GOT3 (cell line): ENCODE measurements at regions not wholly inside any gene's neighbourhood (a gene's known extent, or its start where the extent isn't known, plus 50 kb on each side); places are given as distances from the start of the nearest gene placed in this dataset.
"Not testable (repeated sequence)": the region's sequence is repeated elsewhere in the genome, so short reads cannot be mapped to it uniquely, and the experiment has no call there.

Experiments used
- DNase-seq: peaks from one replicate; lab custom pipeline; 2025; ENCODE audit warnings: mixed read lengths; lab: John Stamatoyannopoulos, UW

GRCh38 chr5:82425591-82425990 lies 147.4 kb upstream of the RPS23 start:
- DNase-seq = no peak

DNA sequence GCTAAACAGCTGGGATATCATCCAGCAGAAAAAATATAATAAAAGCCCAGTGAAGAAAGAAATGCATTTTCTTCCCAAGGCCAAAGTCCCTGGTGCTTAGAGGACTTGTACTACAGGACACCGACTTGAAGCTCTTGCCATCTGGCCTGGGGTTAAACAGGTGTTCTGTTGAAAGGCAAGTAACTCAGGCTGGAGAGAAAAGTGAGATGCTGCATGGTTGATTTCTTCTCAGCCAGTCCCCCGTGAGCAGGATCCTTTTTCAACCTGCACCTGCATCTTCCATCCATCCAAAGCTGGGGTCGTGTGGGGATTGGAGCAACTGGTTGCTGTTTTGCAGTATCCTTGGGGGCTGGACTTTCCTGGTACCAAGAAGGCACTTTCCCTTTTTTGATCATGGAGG lies 146.1 kb upstream of the RPS23 start:
- DNase-seq = no peak

- DNase-seq = no peak
Observed at GRCh38 chr5:82422751-82423181, 144.6 kb upstream of the RPS23 start.

DNA sequence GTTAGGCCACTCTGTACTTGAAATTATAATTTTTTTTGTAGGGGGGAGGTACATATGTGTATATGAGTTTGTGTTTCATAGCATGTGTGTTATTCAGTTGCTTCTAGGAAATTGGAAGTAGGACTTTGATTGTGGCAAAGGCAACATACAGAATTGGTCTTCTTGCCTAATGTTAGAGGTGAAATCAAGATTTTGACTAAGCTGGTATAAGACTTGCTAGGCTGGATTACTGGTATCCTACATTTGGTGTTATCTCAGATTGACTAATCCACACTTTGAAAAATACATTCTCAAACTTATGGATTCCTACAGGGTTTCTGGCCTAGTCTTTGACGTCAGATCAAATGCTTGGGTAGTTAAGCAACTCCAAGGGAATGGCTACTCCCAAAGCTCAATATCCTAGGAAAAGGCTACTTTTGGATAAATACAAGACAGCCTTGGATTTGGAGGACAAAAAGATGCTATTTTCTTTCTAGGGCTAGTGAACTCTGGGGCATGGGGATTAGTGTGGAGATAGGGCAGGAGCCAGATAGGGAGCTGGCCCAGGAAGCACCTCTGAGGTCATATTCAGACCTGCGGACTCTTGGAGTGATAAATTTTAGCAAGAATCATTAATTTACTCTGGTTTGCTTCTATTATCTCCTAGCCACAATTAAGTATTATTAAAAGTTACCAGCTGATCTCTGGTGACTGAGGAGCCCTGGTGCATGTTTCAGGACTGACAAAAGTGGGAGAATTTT lies 144.0 kb upstream of the RPS23 start:
- DNase-seq = no peak

GRCh38 chr5:82421119-82421518 lies 143.0 kb upstream of the RPS23 start:
- DNase-seq = no peak

DNA sequence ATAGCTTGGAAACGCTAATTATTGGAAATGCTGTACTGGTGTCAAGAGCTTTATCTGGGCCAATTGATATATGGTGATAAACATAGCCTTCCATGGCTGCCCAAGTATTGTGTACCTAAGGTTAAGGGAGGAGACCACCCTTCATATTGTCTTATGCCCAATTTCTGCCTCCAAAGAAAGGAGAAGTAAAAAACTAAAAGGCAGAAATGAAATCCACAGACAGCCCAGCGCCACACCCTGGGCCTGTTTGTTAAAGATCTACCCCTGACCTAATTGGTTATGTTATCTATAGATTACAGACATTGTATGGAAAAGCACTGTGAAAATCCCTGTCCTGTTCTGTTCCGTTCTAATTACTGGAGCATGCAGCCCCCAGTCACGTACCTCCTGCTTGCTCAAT lies 142.4 kb upstream of the RPS23 start:
- DNase-seq = not testable (repeated sequence)

- DNase-seq = no peak
Observed at GRCh38 chr5:82419559-82420332, 141.6 kb upstream of the RPS23 start.

GRCh38 chr5:82418608-82418950 lies 140.4 kb upstream of the RPS23 start:
- no peak for DNase-seq

GRCh38 chr5:82417776-82418607 lies 139.8 kb upstream of the RPS23 start:
- DNase-seq = no peak

DNA sequence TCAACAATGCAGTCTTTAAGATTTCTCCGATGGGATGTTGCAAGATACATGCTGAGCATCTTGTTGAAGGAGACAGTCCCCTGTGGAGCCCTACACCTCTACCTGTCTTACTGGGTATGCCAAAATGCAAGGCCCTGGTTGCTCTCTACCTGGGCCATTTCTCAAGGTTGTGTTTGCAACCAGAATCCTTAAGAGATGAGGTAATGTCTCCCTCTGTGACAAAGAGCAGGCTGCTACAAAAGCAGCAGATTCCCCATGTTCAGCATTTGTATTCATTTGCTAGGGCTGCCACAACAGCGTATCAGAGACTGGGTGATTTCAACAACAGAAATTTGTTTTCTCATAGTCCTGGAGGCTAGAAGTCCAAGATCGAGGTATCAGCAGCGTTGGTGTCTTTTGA lies 138.4 kb upstream of the RPS23 start:
- DNase-seq = no peak

- DNase-seq = no peak
Observed at GRCh38 chr5:82414041-82414388, 135.9 kb upstream of the RPS23 start.

DNA sequence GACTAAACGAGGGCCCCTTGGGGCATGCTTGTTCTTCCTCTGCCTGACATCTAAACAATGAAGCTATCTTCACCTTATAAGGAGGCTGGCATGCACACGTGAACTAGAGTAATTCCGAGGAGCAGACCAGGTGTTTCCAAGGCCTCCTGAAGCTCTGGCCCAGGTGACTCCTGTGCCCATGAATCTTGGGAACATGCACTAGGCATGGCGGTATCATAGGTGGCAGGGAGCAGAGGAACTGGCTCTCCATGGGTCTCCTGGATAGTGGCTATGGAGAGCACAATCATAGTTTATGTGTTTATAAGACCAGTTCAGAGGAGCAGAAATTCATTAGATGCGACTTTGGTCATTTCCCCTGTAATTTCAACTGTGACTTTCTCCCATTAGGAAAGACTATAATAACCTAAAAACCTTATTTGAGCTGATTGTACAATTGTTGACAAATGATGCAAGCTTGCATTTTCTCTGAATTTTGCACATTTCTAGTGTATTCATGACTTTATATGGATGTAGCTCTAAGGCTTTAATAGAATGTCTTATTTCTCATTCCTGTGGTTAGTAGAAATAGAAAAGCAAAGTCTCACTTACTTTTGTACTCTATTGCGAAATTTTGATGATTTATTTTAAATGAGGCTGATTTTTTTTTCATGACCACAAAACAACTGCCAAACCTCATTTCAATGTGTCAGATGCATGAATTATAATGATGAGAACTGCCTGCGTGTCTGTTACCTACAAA lies 135.3 kb upstream of the RPS23 start:
- no peak for DNase-seq

GRCh38 chr5:82408033-82408432 lies 129.9 kb upstream of the RPS23 start:
- DNase-seq = no peak

GRCh38 chr5:82406205-82406773 lies 128.1 kb upstream of the RPS23 start:
- no peak for DNase-seq

DNA sequence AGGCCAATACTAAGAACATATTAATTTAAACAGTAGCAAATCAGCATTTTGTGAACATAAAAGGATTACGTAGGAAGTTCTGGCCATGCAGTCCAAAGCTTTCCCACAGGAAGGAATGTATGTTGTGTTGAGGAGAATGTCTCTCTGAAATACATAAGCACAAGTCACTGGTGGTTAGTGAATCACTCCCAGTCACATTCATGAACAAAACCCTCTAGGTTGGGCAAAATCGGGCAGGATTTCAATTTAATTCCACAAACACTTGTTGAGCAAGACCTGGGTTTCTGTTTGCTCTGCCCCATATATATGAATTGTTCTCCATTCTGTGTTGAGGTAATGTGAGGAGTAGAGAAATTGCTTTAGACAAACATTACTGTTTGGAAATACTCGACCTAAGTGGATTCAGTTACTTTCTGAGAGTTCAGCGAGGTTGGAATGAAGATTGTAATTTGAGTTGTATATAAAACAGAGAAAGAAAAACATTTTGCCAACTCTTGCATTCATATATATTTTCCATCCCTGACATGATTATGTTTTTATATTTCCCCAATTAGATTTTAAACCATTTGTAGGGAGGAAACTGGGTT lies 127.6 kb upstream of the RPS23 start:
- DNase-seq = no peak

- DNase-seq = no peak
Observed at GRCh38 chr5:82405161-82405560, 127.0 kb upstream of the RPS23 start.

GRCh38 chr5:82404382-82404945 lies 126.3 kb upstream of the RPS23 start:
- no peak for DNase-seq

DNA sequence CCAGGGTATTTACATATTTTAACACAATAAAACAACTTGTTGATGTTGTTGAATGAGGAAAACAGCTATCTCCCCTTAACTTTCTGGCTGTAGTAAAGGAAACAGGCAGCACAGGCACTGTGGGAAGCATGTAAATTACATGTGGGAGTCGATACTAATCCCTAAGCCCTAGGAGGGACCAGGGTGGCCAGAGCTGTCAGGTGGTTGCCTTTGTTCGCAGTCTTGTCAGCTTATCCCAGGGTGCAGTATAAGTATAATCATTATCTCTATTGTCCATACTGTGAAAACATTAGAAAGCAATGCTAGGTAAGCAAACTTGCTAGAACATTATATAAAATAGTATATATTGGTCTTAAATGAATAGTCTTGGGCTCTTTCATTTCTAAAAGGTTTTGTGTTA lies 125.6 kb upstream of the RPS23 start:
- DNase-seq = no peak

GRCh38 chr5:82403026-82403425 lies 124.9 kb upstream of the RPS23 start:
- no peak for DNase-seq

DNA sequence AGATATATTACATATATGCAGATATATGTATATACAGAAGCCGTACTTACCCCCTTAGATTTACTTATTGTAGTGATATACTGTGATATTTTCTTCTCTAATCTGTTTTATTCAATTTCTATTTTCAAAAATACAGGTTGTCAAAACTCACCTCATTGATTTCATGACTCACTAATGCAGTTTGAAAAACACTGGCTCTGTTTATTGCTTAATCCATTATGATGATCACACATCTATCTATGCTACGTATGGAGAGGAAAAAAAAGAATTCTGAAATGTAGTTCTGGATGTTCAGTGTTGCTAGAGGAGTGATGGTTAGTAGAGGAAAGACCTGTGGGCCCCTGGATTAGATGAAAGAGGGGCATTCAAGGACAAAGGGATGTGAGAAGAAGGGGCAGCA lies 121.0 kb upstream of the RPS23 start:
- no peak for DNase-seq

DNA sequence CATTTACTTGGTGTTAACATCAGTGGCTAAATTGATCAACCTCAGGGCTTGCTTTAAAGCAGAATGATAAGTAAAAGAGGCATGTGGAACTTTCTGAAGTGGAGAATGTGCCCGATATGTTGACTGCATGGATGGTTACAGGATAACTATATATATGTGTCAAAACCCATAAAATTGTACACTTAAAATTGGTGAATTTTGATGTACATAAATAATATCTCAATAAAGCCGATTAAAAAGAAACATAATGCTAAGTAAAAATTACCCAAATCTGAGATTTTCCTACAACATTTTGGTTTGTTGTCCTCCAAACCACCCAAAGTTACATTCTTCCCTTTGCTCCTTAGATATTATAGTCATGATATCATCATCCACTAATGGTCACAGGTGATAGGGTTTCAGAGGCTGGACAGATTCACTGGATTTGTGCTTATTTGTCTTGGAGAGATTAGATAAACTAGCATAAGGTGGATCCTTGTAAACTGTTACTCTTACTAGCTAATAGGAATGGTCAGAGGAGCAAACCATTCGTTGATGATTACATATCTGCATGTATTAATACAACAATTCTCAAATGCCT lies 119.7 kb upstream of the RPS23 start:
- no peak for DNase-seq
